Colonic mucosa (tissue), 4 donors: ENCODE measurements at regions not wholly inside any gene's neighbourhood (a gene's known extent, or its start where the extent isn't known, plus 50 kb on each side); places are given as distances from the start of the nearest gene placed in this dataset.
"Not testable (repeated sequence)": the region's sequence is repeated elsewhere in the genome, so short reads cannot be mapped to it uniquely, and the experiment has no call there.

Experiments used
- DNase-seq: peaks from one replicate; pipeline ENCODE4 v3.0.0-alpha.2; 2020
- H3K27ac ChIP-seq: fragments of 200-600 bp; one replicate; pipeline ENCODE4 v1.8.0; 2021
- H3K27me3 ChIP-seq: fragments of 200-600 bp; one replicate; pipeline ENCODE4 v1.8.0; 2021
- H3K36me3 ChIP-seq: fragments of 200-600 bp; one replicate; pipeline ENCODE4 v1.8.0; 2021
- H3K4me1 ChIP-seq: fragments of 200-600 bp; one replicate; pipeline ENCODE4 v1.8.0; 2021; ENCODE audit warnings: mild to moderate bottlenecking
- H3K4me3 ChIP-seq: fragments of 200-600 bp; one replicate; pipeline ENCODE4 v1.8.0; 2021
- H3K9ac ChIP-seq, 2 donors: one replicate each; pipeline ENCODE4 v1.7.0; 2013; ENCODE audit warnings: control low read depth in 2 of 2, low read depth in 2 of 2, low read length in 2 of 2
- H3K9me3 ChIP-seq: fragments of 200-600 bp; one replicate; pipeline ENCODE4 v1.8.0; 2021
- CTCF ChIP-seq: fragments of 200-600 bp; IDR thresholded peaks from one replicate; pipeline ENCODE4 v1.8.0; 2022; ENCODE audit warnings: antibody characterized with exemption, mild to moderate bottlenecking
- intact Hi-C: fragments of 100-400 bp; cut with DNase I; formaldehyde crosslinking; loops from one replicate; pipeline ENCODE4 v1.14.1; 2022
- donor health status: healthy.
- donor health status: DM: no; HTN: no; CAD: no.
- donor health status: DM: no; HTN: no; CAD: no.

GRCh38 chr15:24832282-24832681 is 122.5 kb upstream of the SNRPN start:
- H3K27me3 ChIP-seq: no peaks in the 10 kb centered on the region
- intact Hi-C loops: no loop called here
- H3K27ac ChIP-seq: no peak overlapping the region
- no peak for TF ChIP-seq CTCF
- H3K4me3 ChIP-seq: no peak overlapping the region
- no peaks in the 10 kb centered on the region for H3K9me3 ChIP-seq
- no peak for DNase-seq
- no peaks in the 10 kb centered on the region for H3K36me3 ChIP-seq
- H3K9ac ChIP-seq: no peak overlapping the region
- H3K4me1 ChIP-seq: no peaks in the 10 kb centered on the region

- TF ChIP-seq CTCF: no peak
- no peak overlapping the region for H3K9ac ChIP-seq
- no peaks in the 10 kb centered on the region for H3K27me3 ChIP-seq
- no peaks in the 10 kb centered on the region for H3K36me3 ChIP-seq
- no peaks in the 10 kb centered on the region for H3K9me3 ChIP-seq
- no peak overlapping the region for H3K4me3 ChIP-seq
- DNase-seq: no peak
- no peaks in the 10 kb centered on the region for H3K4me1 ChIP-seq
- intact Hi-C loops: no loop called here
- no peak overlapping the region for H3K27ac ChIP-seq
Observed at GRCh38 chr15:24835301-24835700, 119.5 kb upstream of the SNRPN start.

DNA sequence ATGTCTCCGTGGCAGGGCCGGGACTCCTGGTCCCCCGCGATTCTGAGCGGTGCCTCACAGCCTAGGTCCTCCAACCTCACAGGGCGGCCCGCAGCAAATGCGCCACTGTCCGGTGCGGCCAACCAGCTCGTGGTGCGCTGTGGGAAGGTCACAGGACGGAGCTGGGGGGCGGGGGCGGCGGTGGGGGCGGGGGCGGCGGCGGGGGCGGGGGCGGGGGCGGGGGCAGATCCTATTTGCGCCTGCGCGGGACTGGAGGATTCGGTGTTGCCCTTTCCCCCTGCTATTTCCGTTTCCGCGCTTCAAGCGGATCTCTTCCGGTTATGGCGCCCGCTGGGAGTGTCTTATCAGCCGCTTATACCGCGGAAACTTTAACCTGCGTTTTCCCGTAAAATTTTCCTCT is 106.7 kb upstream of the SNRPN start:
- no peak for DNase-seq
- Histone ChIP-seq H3K9me3 (no peaks in the 10 kb centered on the region), H3K4me1 (no peaks in the 10 kb centered on the region), H3K36me3 (no peaks in the 10 kb centered on the region), H3K4me3 (no peak overlapping the region), H3K9ac (no peak overlapping the region), H3K27me3 (no peaks in the 10 kb centered on the region), H3K27ac (no peak overlapping the region)
- intact Hi-C loops: loop anchor here (10.0 kb wide), 2 partner anchors 53 to 843 kb away; no protein-coding TSS in a partner anchor
- TF ChIP-seq CTCF: no peak

- no peaks in the 10 kb centered on the region for H3K27me3 ChIP-seq
- H3K9ac ChIP-seq: no peak overlapping the region
- H3K4me1 ChIP-seq: no peaks in the 10 kb centered on the region
- intact Hi-C loops: no loop called here
- no peaks in the 10 kb centered on the region for H3K36me3 ChIP-seq
- H3K9me3 ChIP-seq: no peaks in the 10 kb centered on the region
- TF ChIP-seq CTCF: no peak
- H3K27ac ChIP-seq: no peak overlapping the region
- H3K4me3 ChIP-seq: no peak overlapping the region
- DNase-seq: no peak
Observed at GRCh38 chr15:24856397-24857390, 98.1 kb upstream of the SNRPN start.

DNA sequence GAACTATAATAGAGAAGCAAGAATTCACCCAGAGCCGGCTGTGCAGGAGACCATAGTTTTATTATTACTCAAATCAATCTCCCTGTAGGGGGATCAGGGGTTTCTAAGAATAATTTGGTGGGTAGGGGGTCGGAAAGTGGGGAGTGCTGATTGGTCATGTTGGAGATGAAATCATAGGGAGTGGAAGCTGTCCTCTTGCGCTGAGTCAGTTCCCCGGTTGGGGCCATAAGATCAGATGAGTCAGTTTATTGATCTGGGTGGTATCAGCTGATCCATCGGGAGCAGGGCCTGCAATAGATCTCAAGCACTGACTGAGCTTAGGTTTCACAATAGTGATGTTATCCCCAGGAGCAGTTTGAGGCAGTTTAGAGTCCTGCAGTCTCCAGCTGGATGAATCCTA is 97.0 kb upstream of the SNRPN start:
- TF ChIP-seq CTCF: no peak
- H3K27ac ChIP-seq: no peak overlapping the region
- H3K9ac ChIP-seq: no peak overlapping the region
- no peak overlapping the region for H3K4me3 ChIP-seq
- intact Hi-C loops: no loop called here
- no peaks in the 10 kb centered on the region for H3K4me1 ChIP-seq
- no peaks in the 10 kb centered on the region for H3K36me3 ChIP-seq
- H3K27me3 ChIP-seq: no peaks in the 10 kb centered on the region
- no peak for DNase-seq
- no peaks in the 10 kb centered on the region for H3K9me3 ChIP-seq

GRCh38 chr15:24858183-24858582 is 96.6 kb upstream of the SNRPN start:
- H3K27me3 ChIP-seq, H3K9me3 ChIP-seq, DNase-seq, intact Hi-C loops, H3K4me1 ChIP-seq, H3K27ac ChIP-seq, H3K36me3 ChIP-seq, H3K9ac ChIP-seq, H3K4me3 ChIP-seq: not testable (repeated sequence)
